ENCODE measurements at regions not wholly inside any gene's neighbourhood (a gene's known extent, or its start where the extent isn't known, plus 50 kb on each side); places are given as distances from the start of the nearest gene placed in this dataset.

DNA sequence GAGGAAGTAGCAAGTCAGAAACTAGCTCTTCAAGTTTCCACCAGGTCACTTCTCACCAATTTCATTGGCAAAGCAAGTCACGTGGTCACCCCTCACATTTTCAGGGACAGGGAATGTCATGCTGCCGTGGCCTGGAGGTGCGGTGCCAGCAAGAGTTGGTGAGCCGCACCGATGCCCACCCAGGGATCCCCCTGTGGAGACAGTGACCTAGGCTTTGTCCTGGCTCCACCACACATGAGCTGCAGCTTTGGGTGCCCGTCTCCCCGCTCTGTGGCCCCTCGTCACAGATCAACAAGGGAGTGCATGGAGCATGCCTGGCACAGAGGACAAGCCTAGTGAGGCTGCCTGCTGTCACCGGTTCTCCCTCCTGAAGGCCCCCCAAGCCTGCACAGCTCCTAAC, 226.7 kb upstream of the PPP2R2D start:
- ATAC-seq: no peak
- peaks cover 0 to 7% of the 10 kb centered on the region in 2 donors for H3K27me3 Mint-ChIP-seq (ENCODE audit: low read depth in 2 of 2)
- H3K36me3 Mint-ChIP-seq: no peaks in the 10 kb centered on the region
- no peaks in the 10 kb centered on the region for H3K27me3 ChIP-seq (ENCODE audit: control insufficient read depth, insufficient read depth, low read length)
- TF ChIP-seq, protein P1, sequence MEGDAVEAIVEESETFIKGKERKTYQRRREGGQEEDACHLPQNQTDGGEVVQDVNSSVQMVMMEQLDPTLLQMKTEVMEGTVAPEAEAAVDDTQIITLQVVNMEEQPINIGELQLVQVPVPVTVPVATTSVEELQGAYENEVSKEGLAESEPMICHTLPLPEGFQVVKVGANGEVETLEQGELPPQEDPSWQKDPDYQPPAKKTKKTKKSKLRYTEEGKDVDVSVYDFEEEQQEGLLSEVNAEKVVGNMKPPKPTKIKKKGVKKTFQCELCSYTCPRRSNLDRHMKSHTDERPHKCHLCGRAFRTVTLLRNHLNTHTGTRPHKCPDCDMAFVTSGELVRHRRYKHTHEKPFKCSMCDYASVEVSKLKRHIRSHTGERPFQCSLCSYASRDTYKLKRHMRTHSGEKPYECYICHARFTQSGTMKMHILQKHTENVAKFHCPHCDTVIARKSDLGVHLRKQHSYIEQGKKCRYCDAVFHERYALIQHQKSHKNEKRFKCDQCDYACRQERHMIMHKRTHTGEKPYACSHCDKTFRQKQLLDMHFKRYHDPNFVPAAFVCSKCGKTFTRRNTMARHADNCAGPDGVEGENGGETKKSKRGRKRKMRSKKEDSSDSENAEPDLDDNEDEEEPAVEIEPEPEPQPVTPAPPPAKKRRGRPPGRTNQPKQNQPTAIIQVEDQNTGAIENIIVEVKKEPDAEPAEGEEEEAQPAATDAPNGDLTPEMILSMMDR (IDR thresholded peaks at IDR 0.05): no peak
- no peaks in the 10 kb centered on the region for H3K36me3 ChIP-seq (ENCODE audit: control insufficient read depth, insufficient read depth, low read length)
- no peak overlapping the region for H3K4me3 Mint-ChIP-seq
- intact Hi-C loops (cut with micrococcal nuclease): no loop called here
- no peaks in the 10 kb centered on the region for H3K4me1 ChIP-seq (ENCODE audit: control insufficient read depth, insufficient read depth, low read length)
- no peaks in the 10 kb centered on the region for H3K9me3 ChIP-seq (ENCODE audit: control insufficient read depth, insufficient read depth, low read length)
- no peak overlapping the region for H3K4me3 ChIP-seq (ENCODE audit: low read length)
- no peak for DNase-seq
- no peaks in the 10 kb centered on the region for H3K4me1 Mint-ChIP-seq
- peaks cover 0 to 3% of the 10 kb centered on the region in 2 donors for H3K9me3 Mint-ChIP-seq
- no peak overlapping the region for H3K27ac ChIP-seq (ENCODE audit: low read length)
- no peak overlapping the region for H3K27ac Mint-ChIP-seq
- WGBS (ENCODE audit: insufficient coverage): 89% methylated on average over 9 of the region's 9 CpGs

- Histone ChIP-seq H3K27me3 (ENCODE audit: control insufficient read depth, insufficient read depth, low read length) (no peaks in the 10 kb centered on the region), H3K27ac (ENCODE audit: low read length) (no peak overlapping the region), H3K4me3 (ENCODE audit: low read length) (no peak overlapping the region), H3K4me1 (ENCODE audit: control insufficient read depth, insufficient read depth, low read length) (no peaks in the 10 kb centered on the region), H3K9me3 (ENCODE audit: control insufficient read depth, insufficient read depth, low read length) (no peaks in the 10 kb centered on the region), H3K36me3 (ENCODE audit: control insufficient read depth, insufficient read depth, low read length) (no peaks in the 10 kb centered on the region)
- Mint-ChIP-seq H3K36me3 (no peaks in the 10 kb centered on the region), H3K9me3 (no peaks in the 10 kb centered on the region), H3K27ac (no peak overlapping the region), H3K4me1 (no peaks in the 10 kb centered on the region), H3K4me3 (no peak overlapping the region), H3K27me3 (ENCODE audit: low read depth in 2 of 2) (peaks cover 0 to 4% of the 10 kb centered on the region in 2 donors)
- intact Hi-C loops (cut with micrococcal nuclease): no loop called here
- no peak for DNase-seq
- WGBS (ENCODE audit: insufficient coverage): 83% methylated on average over 13 of the region's 13 CpGs
- no peak for ATAC-seq
- TF ChIP-seq, protein P1 (IDR thresholded peaks at IDR 0.05): no peak
These were observed 225.7 kb upstream of the PPP2R2D start for GRCh38 chr10:131675104-131675503.

DNA sequence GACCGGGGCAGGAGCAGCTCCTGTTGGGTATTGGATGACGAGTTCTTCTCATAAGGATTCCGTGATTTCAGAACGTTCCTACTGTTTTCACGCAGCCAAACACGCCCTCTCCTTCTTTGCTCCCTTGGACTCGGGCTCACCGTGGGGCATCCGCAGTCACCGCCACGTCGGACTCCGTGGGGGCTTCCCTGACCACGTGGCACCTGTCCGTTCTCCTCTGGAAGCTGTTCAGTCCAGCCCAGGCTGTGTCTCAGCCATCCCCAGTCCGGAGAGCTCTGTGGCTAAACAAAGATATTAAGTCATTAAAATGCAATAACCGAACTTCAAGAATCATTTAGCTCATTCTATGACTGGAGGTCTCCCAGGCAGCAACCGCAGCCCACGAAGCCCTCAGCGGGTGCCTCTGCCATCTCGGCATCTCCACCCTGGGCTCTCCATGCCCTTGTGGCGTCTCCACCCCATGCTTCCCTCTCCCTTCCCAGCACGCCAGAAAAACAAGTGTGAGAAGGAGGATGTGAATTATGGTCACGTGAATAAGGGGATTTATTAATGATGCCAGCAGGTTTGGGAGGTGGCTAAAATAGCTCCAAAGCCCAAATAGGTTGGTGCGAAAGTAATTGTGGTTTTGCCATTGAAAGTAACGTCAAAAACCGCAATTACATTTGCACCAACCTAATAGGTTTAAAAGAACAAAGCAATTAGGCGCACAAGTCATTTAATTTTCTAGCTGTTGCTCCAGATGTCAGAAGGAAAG, 224.6 kb upstream of the PPP2R2D start:
- Histone ChIP-seq H3K36me3 (ENCODE audit: control insufficient read depth, insufficient read depth, low read length) (no peaks in the 10 kb centered on the region), H3K9me3 (ENCODE audit: control insufficient read depth, insufficient read depth, low read length) (no peaks in the 10 kb centered on the region), H3K27ac (ENCODE audit: low read length) (no peak overlapping the region), H3K27me3 (ENCODE audit: control insufficient read depth, insufficient read depth, low read length) (no peaks in the 10 kb centered on the region), H3K4me1 (ENCODE audit: control insufficient read depth, insufficient read depth, low read length) (no peaks in the 10 kb centered on the region), H3K4me3 (ENCODE audit: low read length) (no peak overlapping the region)
- Mint-ChIP-seq H3K27ac (no peak overlapping the region), H3K36me3 (no peaks in the 10 kb centered on the region), H3K9me3 (no peaks in the 10 kb centered on the region), H3K4me1 (no peaks in the 10 kb centered on the region), H3K4me3 (no peak overlapping the region), H3K27me3 (ENCODE audit: low read depth in 2 of 2) (peaks cover 0 to 4% of the 10 kb centered on the region in 2 donors)
- WGBS (ENCODE audit: insufficient coverage): 86% methylated on average over 25 of the region's 28 CpGs
- no peak for ATAC-seq
- DNase-seq: no peak
- TF ChIP-seq, protein P1 (IDR thresholded peaks at IDR 0.05): no peak
- intact Hi-C loops (cut with micrococcal nuclease): no loop called here

Measured in natural killer cell (primary cell).